Colonic mucosa (tissue), 4 donors: ENCODE measurements at regions not wholly inside any gene's neighbourhood (a gene's known extent, or its start where the extent isn't known, plus 50 kb on each side); places are given as distances from the start of the nearest gene placed in this dataset.

Experiments used
- DNase-seq: peaks from one replicate; pipeline ENCODE4 v3.0.0-alpha.2; 2020
- H3K27ac ChIP-seq: fragments of 200-600 bp; one replicate; pipeline ENCODE4 v1.8.0; 2021
- H3K27me3 ChIP-seq: fragments of 200-600 bp; one replicate; pipeline ENCODE4 v1.8.0; 2021
- H3K36me3 ChIP-seq: fragments of 200-600 bp; one replicate; pipeline ENCODE4 v1.8.0; 2021
- H3K4me1 ChIP-seq: fragments of 200-600 bp; one replicate; pipeline ENCODE4 v1.8.0; 2021; ENCODE audit warnings: mild to moderate bottlenecking
- H3K4me3 ChIP-seq: fragments of 200-600 bp; one replicate; pipeline ENCODE4 v1.8.0; 2021
- H3K9ac ChIP-seq, 2 donors: one replicate each; pipeline ENCODE4 v1.7.0; 2013; ENCODE audit warnings: control low read depth in 2 of 2, low read depth in 2 of 2, low read length in 2 of 2
- H3K9me3 ChIP-seq: fragments of 200-600 bp; one replicate; pipeline ENCODE4 v1.8.0; 2021
- intact Hi-C: fragments of 100-400 bp; cut with DNase I; formaldehyde crosslinking; loops from one replicate; pipeline ENCODE4 v1.14.1; 2022
- TF ChIP-seq, protein P1 (sequence below): fragments of 200-600 bp; IDR thresholded peaks from one replicate; pipeline ENCODE4 v1.8.0; 2022; ENCODE audit warnings: antibody characterized with exemption, mild to moderate bottlenecking
- donor health status: healthy.
- donor health status: DM: no; HTN: no; CAD: no.
- donor health status: DM: no; HTN: no; CAD: no.

DNA sequence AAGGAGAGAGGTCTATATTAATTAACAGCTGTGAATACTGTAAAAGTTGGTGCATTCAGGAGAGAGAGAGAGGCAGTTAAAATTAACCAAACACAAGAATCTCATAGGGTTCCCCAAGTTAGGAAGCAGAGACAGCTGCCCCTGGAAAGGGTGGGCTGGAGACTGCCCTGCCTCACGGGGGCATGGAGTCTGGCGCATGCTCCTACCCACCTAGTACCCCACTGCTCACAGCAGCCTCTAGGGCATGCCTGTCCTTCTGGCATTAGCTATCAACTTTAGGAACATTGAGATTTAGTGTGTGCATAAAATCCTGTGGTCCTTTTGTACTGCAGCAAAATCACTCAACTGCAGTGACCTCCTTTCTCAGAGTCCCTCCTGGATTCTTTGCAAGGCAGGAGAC, 710.1 kb downstream of the SORCS3 start:
- Histone ChIP-seq H3K4me3 (no peak overlapping the region), H3K9ac (no peak overlapping the region), H3K4me1 (no peaks in the 10 kb centered on the region), H3K27me3 (no peaks in the 10 kb centered on the region), H3K27ac (no peak overlapping the region), H3K36me3 (no peaks in the 10 kb centered on the region), H3K9me3 (no peaks in the 10 kb centered on the region)
- no peak for DNase-seq
- intact Hi-C loops: no loop called here
- TF ChIP-seq, protein P1, sequence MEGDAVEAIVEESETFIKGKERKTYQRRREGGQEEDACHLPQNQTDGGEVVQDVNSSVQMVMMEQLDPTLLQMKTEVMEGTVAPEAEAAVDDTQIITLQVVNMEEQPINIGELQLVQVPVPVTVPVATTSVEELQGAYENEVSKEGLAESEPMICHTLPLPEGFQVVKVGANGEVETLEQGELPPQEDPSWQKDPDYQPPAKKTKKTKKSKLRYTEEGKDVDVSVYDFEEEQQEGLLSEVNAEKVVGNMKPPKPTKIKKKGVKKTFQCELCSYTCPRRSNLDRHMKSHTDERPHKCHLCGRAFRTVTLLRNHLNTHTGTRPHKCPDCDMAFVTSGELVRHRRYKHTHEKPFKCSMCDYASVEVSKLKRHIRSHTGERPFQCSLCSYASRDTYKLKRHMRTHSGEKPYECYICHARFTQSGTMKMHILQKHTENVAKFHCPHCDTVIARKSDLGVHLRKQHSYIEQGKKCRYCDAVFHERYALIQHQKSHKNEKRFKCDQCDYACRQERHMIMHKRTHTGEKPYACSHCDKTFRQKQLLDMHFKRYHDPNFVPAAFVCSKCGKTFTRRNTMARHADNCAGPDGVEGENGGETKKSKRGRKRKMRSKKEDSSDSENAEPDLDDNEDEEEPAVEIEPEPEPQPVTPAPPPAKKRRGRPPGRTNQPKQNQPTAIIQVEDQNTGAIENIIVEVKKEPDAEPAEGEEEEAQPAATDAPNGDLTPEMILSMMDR: no peak

DNA sequence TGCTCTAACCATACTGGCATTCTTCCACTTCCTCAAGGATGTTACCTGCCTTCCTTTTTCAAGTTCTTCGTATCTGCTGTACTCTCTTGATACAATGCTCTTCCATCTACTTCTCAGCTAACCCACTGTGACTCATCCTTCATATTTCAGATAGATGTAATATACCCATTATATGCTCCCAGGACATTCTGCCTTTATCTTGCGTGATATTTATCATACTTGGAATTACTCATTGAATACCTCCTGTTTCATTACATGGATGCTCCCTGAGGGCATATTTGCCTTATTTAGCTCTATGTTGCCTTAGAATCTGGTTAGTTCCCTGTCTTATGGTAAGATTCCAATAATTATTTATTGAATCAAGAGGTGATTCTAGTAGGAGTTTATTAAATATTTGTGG, 706.4 kb downstream of the SORCS3 start:
- H3K9ac ChIP-seq: no peak overlapping the region
- intact Hi-C loops: no loop called here
- no peaks in the 10 kb centered on the region for H3K36me3 ChIP-seq
- H3K4me3 ChIP-seq: no peak overlapping the region
- no peaks in the 10 kb centered on the region for H3K4me1 ChIP-seq
- no peaks in the 10 kb centered on the region for H3K9me3 ChIP-seq
- H3K27ac ChIP-seq: no peak overlapping the region
- no peaks in the 10 kb centered on the region for H3K27me3 ChIP-seq
- DNase-seq: no peak
- TF ChIP-seq, protein P1: no peak

DNA sequence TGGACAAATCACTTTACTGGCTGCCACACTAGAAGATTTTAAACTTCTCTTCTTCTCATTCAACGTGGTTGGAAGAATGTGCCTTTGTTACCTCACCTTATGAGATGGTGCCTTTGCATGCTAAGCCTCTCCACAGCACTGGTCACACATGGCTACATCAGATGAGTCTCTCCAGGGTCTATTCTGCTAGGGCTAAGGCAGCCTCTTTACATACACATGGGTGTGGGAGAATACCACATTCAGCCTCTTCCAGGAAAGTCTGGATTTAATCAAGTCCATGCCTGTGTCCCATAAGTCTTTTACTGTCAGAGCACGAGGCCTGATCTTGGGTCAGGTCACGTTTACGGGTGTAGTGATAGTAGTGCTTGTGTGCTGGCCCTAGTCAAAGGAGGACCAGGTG, 701.5 kb downstream of the SORCS3 start:
- intact Hi-C loops: no loop called here
- H3K27me3 ChIP-seq: no peaks in the 10 kb centered on the region
- H3K4me1 ChIP-seq: no peaks in the 10 kb centered on the region
- no peak overlapping the region for H3K27ac ChIP-seq
- H3K36me3 ChIP-seq: no peaks in the 10 kb centered on the region
- DNase-seq: no peak
- no peaks in the 10 kb centered on the region for H3K9me3 ChIP-seq
- H3K4me3 ChIP-seq: no peak overlapping the region
- TF ChIP-seq, protein P1: no peak
- H3K9ac ChIP-seq: no peak overlapping the region

DNA sequence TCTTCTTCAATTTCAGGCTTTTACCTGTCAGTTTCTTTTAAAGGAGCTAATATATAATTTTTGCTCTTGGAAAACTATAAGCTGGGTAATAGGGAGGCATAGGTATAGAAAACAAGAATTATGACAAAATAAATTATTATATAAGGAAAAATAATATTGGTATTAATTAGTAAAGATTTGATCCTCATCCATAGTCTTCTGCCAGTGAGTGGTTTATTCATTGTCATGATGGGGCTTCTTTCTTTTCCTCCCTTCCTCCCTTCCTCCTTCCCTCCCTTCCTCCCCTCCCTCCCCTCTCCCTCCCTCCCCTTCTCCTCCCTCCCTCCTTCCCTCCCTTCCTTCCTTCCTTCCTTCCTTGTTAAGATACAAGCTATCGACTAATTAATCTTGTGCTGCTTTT, 698.6 kb downstream of the SORCS3 start:
- no peaks in the 10 kb centered on the region for H3K4me1 ChIP-seq
- no peak overlapping the region for H3K27ac ChIP-seq
- H3K9me3 ChIP-seq: no peaks in the 10 kb centered on the region
- TF ChIP-seq, protein P1: no peak
- no peaks in the 10 kb centered on the region for H3K36me3 ChIP-seq
- intact Hi-C loops: no loop called here
- no peak overlapping the region for H3K4me3 ChIP-seq
- DNase-seq: no peak
- no peaks in the 10 kb centered on the region for H3K27me3 ChIP-seq
- no peak overlapping the region for H3K9ac ChIP-seq

DNA sequence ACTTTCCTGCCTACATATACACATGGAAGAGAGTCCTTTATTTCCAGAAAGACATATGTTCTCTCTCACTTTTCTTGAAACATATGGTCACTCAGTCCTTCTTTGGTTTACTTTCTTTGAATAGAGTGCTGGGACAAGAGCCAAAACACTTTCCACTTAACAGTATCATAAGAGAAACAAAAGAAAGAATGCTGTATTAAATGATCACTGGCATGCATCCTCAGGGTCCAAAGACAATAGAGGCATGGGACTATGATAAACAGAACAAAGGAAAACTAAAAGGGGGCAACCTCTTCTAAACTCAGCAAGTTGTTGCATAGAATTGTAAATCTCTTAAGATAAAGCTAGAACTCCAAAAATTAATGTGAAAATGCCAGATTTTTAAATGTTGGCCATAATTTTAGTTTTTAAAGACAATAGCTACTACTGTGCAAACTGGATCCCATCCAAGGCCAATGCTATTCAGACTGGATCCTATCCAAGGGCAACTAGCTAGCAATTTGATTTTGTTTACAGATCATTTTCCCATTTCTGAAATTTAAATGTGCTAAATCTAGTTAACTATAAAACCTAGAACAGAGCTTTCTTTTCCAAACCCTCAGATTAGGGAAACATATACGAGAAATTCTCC, 687.5 kb downstream of the SORCS3 start:
- no peak for DNase-seq
- Histone ChIP-seq H3K4me3 (no peak overlapping the region), H3K36me3 (no peaks in the 10 kb centered on the region), H3K9ac (no peak overlapping the region), H3K4me1 (no peaks in the 10 kb centered on the region), H3K9me3 (no peaks in the 10 kb centered on the region), H3K27ac (no peak overlapping the region), H3K27me3 (no peaks in the 10 kb centered on the region)
- TF ChIP-seq, protein P1: no peak
- intact Hi-C loops: no loop called here
